K562 (cell line): ENCODE measurements at regions not wholly inside any gene's neighbourhood (a gene's known extent, or its start where the extent isn't known, plus 50 kb on each side); places are given as distances from the start of the nearest gene placed in this dataset.

Experiments
- ATAC-seq: fragments of 200-7000 bp; cut with Tn5 transposase; 3 replicates; pipeline ENCODE4 v1.9.1; 2020; ENCODE audit warnings: moderate library complexity
- BruUV-seq: library from RNA; stranded (reverse); fragments of 400-500 nt; replicated peaks from 2 replicates; lab custom pipeline; 2021; lab: Mats Ljungman, UMichigan
- CTCF ChIA-PET: fragments of 300-600 bp; formaldehyde crosslinking; extraction: SDS; loops from one replicate; lab custom pipeline; 2021; ENCODE audit warnings: low intra/inter-chr PET ratio; lab: Yijun Ruan, JAX
- POLR2A ChIA-PET: fragments of 300-600, 350-650 bp; sonication (Branson Sonifier 250); formaldehyde crosslinking; extraction: SDS; loops from one replicate; lab custom pipeline; 2021; ENCODE audit warnings: antibody characterized with exemption, inconsistent platforms; lab: Yijun Ruan, JAX
- DNase-seq, 4 experiments: peaks; one replicate each; pipeline versions ENCODE4 v3.0.0 to v3.0.0-alpha.2; 2011 to 2018; ENCODE audit warnings: low spot score in 3 of 4, mixed read lengths in 3 of 4; ENCODE audit errors: extremely low read depth in 1 of 4
- FAIRE-seq: peaks from 2 replicates; lab custom pipeline; 2011; peaks lifted over from hg19 to GRCh38; lab: Jason Lieb, UNC
- H2AFZ ChIP-seq: 2 replicates; pipeline ENCODE4 v1.6.0; 2011; ENCODE audit warnings: low read depth, low read length, control low read depth, inconsistent platforms
- H3K27ac ChIP-seq: fragments of 200-600 bp; 3 replicates; pipeline ENCODE4 v1.8.0; 2011; ENCODE audit warnings: low read depth, mild to moderate bottlenecking, control low read depth, inconsistent platforms, low read length, moderate library complexity, mixed read lengths; ENCODE audit errors: extremely low read depth
- H3K27me3 ChIP-seq, 2 experiments: fragments of 300-600 bp in 1 of 2; 2 replicates in 1 of 2; 3 replicates in 1 of 2; pipeline versions ENCODE4 v1.6.0 to v1.8.0; 2011; ENCODE audit warnings: inconsistent platforms in 2 of 2, low read length in 2 of 2, mild to moderate bottlenecking in 1 of 2, mixed read lengths in 1 of 2, moderate library complexity in 1 of 2; ENCODE audit not compliant: control insufficient read depth in 2 of 2, insufficient read depth in 2 of 2
- H3K36me3 ChIP-seq: fragments of 300-600 bp; 3 replicates; pipeline ENCODE4 v1.8.0; 2011; ENCODE audit warnings: mild to moderate bottlenecking, low read length, inconsistent platforms; ENCODE audit not compliant: control insufficient read depth, insufficient read depth
- H3K4me1 ChIP-seq, 2 experiments: fragments of 200-600 bp in 1 of 2; replicated peaks in 1 of 2; 2 replicates in 1 of 2; 3 replicates in 1 of 2; pipeline versions ENCODE4 v1.5.1 to v1.8.0; 2011; ENCODE audit warnings: inconsistent platforms in 2 of 2, low read length in 2 of 2, mild to moderate bottlenecking in 1 of 2, mixed read lengths in 1 of 2, moderate library complexity in 1 of 2; ENCODE audit not compliant: control insufficient read depth in 2 of 2, insufficient read depth in 2 of 2
- H3K4me2 ChIP-seq: 2 replicates; pipeline ENCODE4 v1.6.1; 2011; ENCODE audit warnings: low read length, control low read depth, inconsistent platforms, mixed read lengths; ENCODE audit not compliant: insufficient read depth
- H3K4me3 ChIP-seq: fragments of 200-600 bp; sonication (generic), shearing (Covaris generic); 2 replicates; pipeline ENCODE4 v1.5.1; 2016; ENCODE audit warnings: control low read depth, inconsistent platforms
- H3K79me2 ChIP-seq: fragments of 200-600 bp; 3 replicates; pipeline ENCODE4 v1.8.0; 2011; ENCODE audit warnings: low read length, inconsistent platforms; ENCODE audit not compliant: control insufficient read depth, insufficient read depth
- H3K9ac ChIP-seq, 2 experiments: 2 replicates each; pipeline versions ENCODE4 v1.6.0 to v1.6.1; 2011; ENCODE audit warnings: low read depth in 2 of 2, low read length in 2 of 2, control low read depth in 1 of 2, inconsistent platforms in 1 of 2, mild to moderate bottlenecking in 1 of 2, mixed read lengths in 1 of 2; ENCODE audit not compliant: insufficient read depth in 1 of 2
- H3K9me1 ChIP-seq: one replicate; pipeline ENCODE4 v1.6.0; 2011; ENCODE audit warnings: inconsistent platforms, mild to moderate bottlenecking, low read length, moderate library complexity; ENCODE audit not compliant: control insufficient read depth, insufficient read depth
- H3K9me3 ChIP-seq: replicated peaks from 2 replicates; pipeline ENCODE4 v1.5.1; 2011; ENCODE audit warnings: low read depth, low read length, inconsistent platforms; ENCODE audit not compliant: control insufficient read depth, insufficient read depth
- H4K20me1 ChIP-seq: replicated peaks from 2 replicates; pipeline ENCODE4 v1.6.1; 2011; ENCODE audit warnings: low read length, inconsistent platforms, mixed read lengths; ENCODE audit not compliant: control insufficient read depth, insufficient read depth
- ARID3B ChIP-seq: fragments of 250-450 bp; sonication (Bioruptor Pico); IDR thresholded peaks from 2 replicates; pipeline ENCODE4 v1.4.0; 2020; ENCODE audit warnings: borderline replicate concordance
- ARNT ChIP-seq, 2 experiments: fragments of 450-650 bp; IDR thresholded peaks; 2 replicates each; pipeline ENCODE4 v1.6.1; 2016; ENCODE audit warnings: mild to moderate bottlenecking in 1 of 2
- E2F5 ChIP-seq: sonication (generic); formaldehyde crosslinking; IDR thresholded peaks from 2 replicates; pipeline ENCODE4 v1.8.0; 2022; ENCODE audit warnings: mild to moderate bottlenecking, missing genetic modification reagents
- ELK1 ChIP-seq: sonication (generic); formaldehyde crosslinking; IDR thresholded peaks from 2 replicates; pipeline ENCODE4 v1.8.1; 2022; ENCODE audit warnings: missing genetic modification reagents
- GABPB1 ChIP-seq: sonication (generic); formaldehyde crosslinking; IDR thresholded peaks from 2 replicates; pipeline ENCODE4 v1.8.0; 2022; ENCODE audit warnings: mild to moderate bottlenecking, missing genetic modification reagents
- NCOA2 ChIP-seq, 2 experiments: fragments of 450-650 bp; IDR thresholded peaks; 2 replicates each; pipeline ENCODE4 v1.6.1; 2018; ENCODE audit warnings: mild to moderate bottlenecking in 2 of 2, moderate library complexity in 1 of 2; ENCODE audit not compliant: partially characterized antibody in 2 of 2
- POLR2B ChIP-seq: fragments of 450-650 bp; IDR thresholded peaks from 2 replicates; pipeline ENCODE4 v1.6.1; 2018; ENCODE audit warnings: low read depth; ENCODE audit not compliant: partially characterized antibody
- SRSF7 ChIP-seq: fragments of 200-400 bp; formaldehyde crosslinking; optimal IDR thresholded peaks from 2 replicates; pipeline ENCODE3; 2017; ENCODE audit warnings: mild to moderate bottlenecking, low read depth, low read length
- XRCC5 ChIP-seq: fragments of 200-400 bp; formaldehyde crosslinking; IDR thresholded peaks from 2 replicates; pipeline ENCODE4 v1.6.1; 2017; ENCODE audit warnings: low read depth, mild to moderate bottlenecking, low read length
- ZBTB26 ChIP-seq: fragments of 450-650 bp; formaldehyde crosslinking; IDR thresholded peaks from 2 replicates; pipeline ENCODE4 v1.4.0; 2022; ENCODE audit warnings: missing genetic modification characterization
- ZC3H4 ChIP-seq: sonication (generic); formaldehyde crosslinking; IDR thresholded peaks from 2 replicates; pipeline ENCODE4 v1.9.0; 2021; ENCODE audit warnings: missing genetic modification reagents, borderline replicate concordance
- ZFP30 ChIP-seq: fragments of 250-450 bp; sonication (Bioruptor Pico); IDR thresholded peaks from 2 replicates; pipeline ENCODE4 v1.8.0; 2022; ENCODE audit warnings: moderate library complexity, mild to moderate bottlenecking, inconsistent platforms, borderline replicate concordance
- ZNF699 ChIP-seq: fragments of 250-450 bp; sonication (Bioruptor Pico); IDR thresholded peaks from 2 replicates; pipeline ENCODE4 v1.8.0; 2021; ENCODE audit warnings: mild to moderate bottlenecking, moderate library complexity; ENCODE audit not compliant: insufficient replicate concordance
- WGBS: fragments of 100-300 bp; shearing (Covaris generic); methylation state at CpG from one replicate; pipeline ENCODE4 v1.1.6; 2016; ENCODE audit warnings: low coverage, mixed read lengths; ENCODE audit not compliant: insufficient coverage; ENCODE audit errors: missing lambda C conversion rate; 5-methylcytosine and 5-hydroxymethylcytosine counted together
- in situ Hi-C: fragments of 300-500 bp; cut with MboI; formaldehyde crosslinking; loops from 4 replicates; pipeline ENCODE4 v1.15.0; 2018; ENCODE audit warnings: inconsistent platforms, mixed read lengths
- intact Hi-C: fragments of 100-400 bp; cut with micrococcal nuclease; formaldehyde crosslinking; loops from 2 replicates; pipeline ENCODE4 v1.14.2; 2022

GRCh38 chr4:64520421-64520820 is 111.2 kb upstream of the TECRL start:
- 0% methylated on average over 2 of the region's 2 CpGs for WGBS
- CTCF ChIA-PET: no interaction called here
- FAIRE-seq: no peak

GRCh38 chr4:64518600-64518999 is 109.3 kb upstream of the TECRL start:
- no peaks in the 10 kb centered on the region for H4K20me1 ChIP-seq
- H2AFZ ChIP-seq: no peak overlapping the region
- H3K9me1 ChIP-seq: no peaks in the 10 kb centered on the region
- H3K9me3 ChIP-seq: no peaks in the 10 kb centered on the region
- no peak overlapping the region for H3K27ac ChIP-seq
- H3K27me3 ChIP-seq: no peaks in the 10 kb centered on the region
- no peak overlapping the region for H3K4me3 ChIP-seq
- DNase-seq (no peak), FAIRE-seq (no peak), ATAC-seq (no peak)
- no peaks in the 10 kb centered on the region for H3K79me2 ChIP-seq
- in situ Hi-C loops (no loop called here), intact Hi-C loops (no loop called here)
- CTCF ChIA-PET: no interaction called here
- POLR2A ChIA-PET: no interaction called here
- BruUV-seq: no TSS peak
- H3K36me3 ChIP-seq: no peaks in the 10 kb centered on the region
- WGBS: 2% methylated on average over 3 of the region's 3 CpGs
- H3K9ac ChIP-seq: no peak overlapping the region
- H3K4me1 ChIP-seq: no peaks in the 10 kb centered on the region
- no peak overlapping the region for H3K4me2 ChIP-seq
- TF ChIP-seq ZBTB26 (CRISPR knock-in tag) (no peak), ELK1 (CRISPR knock-in tag) (no peak), ARID3B (CRISPR knock-in tag) (no peak), POLR2B (no peak), E2F5 (CRISPR knock-in tag) (no peak), SRSF7 (no peak), GABPB1 (CRISPR knock-in tag) (no peak)

More at GRCh38 chr4:64520421-64520820, 111.2 kb upstream of the TECRL start:
- POLR2A ChIA-PET: no interaction called here
- in situ Hi-C loops (no loop called here), intact Hi-C loops (no loop called here)
- H3K4me2 ChIP-seq: no peak overlapping the region
- no peak for TF ChIP-seq NCOA2 (IDR thresholded peaks at IDR 0.05; ENCODE audit: partially characterized antibody in 2 of 2)
- no peak for TF ChIP-seq ARNT (IDR thresholded peaks at IDR 0.05)
- TF ChIP-seq XRCC5: no peak
- no peak for TF ChIP-seq ZC3H4 (CRISPR knock-in tag)
- no peak for TF ChIP-seq ZFP30 (CRISPR knock-in tag)
- no peak for TF ChIP-seq ZNF699 (CRISPR knock-in tag)
- no peaks in the 10 kb centered on the region for H3K9me3 ChIP-seq
- no peaks in the 10 kb centered on the region for H3K9me1 ChIP-seq
- no peak overlapping the region for H2AFZ ChIP-seq
- BruUV-seq: no TSS peak
- no peak overlapping the region for H3K9ac ChIP-seq
- H3K4me3 ChIP-seq: no peak overlapping the region
- H3K27ac ChIP-seq: no peak overlapping the region
- no peaks in the 10 kb centered on the region for H4K20me1 ChIP-seq
- H3K4me1 ChIP-seq: no peaks in the 10 kb centered on the region
- no peak for DNase-seq
- H3K36me3 ChIP-seq: no peaks in the 10 kb centered on the region
- no peaks in the 10 kb centered on the region for H3K27me3 ChIP-seq
- H3K79me2 ChIP-seq: no peaks in the 10 kb centered on the region
- ATAC-seq: no peak
